OCI-LY7 (cell line): ENCODE measurements at regions not wholly inside any gene's neighbourhood (a gene's known extent, or its start where the extent isn't known, plus 50 kb on each side); places are given as distances from the start of the nearest gene placed in this dataset.

ENCODE experiments used
- CTCF ChIP-seq: fragments of 200-600 bp; sonication (generic); conservative IDR thresholded peaks from 2 replicates; pipeline ENCODE4 v1.5.1; 2014; ENCODE audit warnings: mild to moderate bottlenecking, antibody characterized with exemption, low read length, moderate library complexity, mixed read lengths
- EZH2phosphoT487 ChIP-seq: fragments of 200-600 bp; sonication (generic); IDR thresholded peaks from 2 replicates; pipeline ENCODE4 v1.6.1; 2018; ENCODE audit warnings: low read depth, borderline replicate concordance, mild to moderate bottlenecking, mixed run types, antibody characterized with exemption, low read length, moderate library complexity, mixed read lengths

- no peak for TF ChIP-seq CTCF
- no peak for TF ChIP-seq EZH2phosphoT487
Measured at GRCh38 chr3:177804646-177805045, 607.4 kb upstream of the TBL1XR1 start.
